KMS-11 (cell line): ENCODE measurements at regions not wholly inside any gene's neighbourhood (a gene's known extent, or its start where the extent isn't known, plus 50 kb on each side); places are given as distances from the start of the nearest gene placed in this dataset.

Experiments
- H2AFZ ChIP-seq: fragments of 200-600 bp; sonication (generic); 2 replicates; pipeline ENCODE4 v1.6.1; 2016; ENCODE audit warnings: antibody characterized with exemption, mixed run types, low read depth
- H3K27ac ChIP-seq: fragments of 200-600 bp; sonication (generic); 2 replicates; pipeline ENCODE4 v1.6.1; 2016; ENCODE audit warnings: mild to moderate bottlenecking, mixed run types
- H3K27me3 ChIP-seq: fragments of 200-600 bp; sonication (generic); 2 replicates; pipeline ENCODE4 v1.6.1; 2017; ENCODE audit warnings: mild to moderate bottlenecking, low read depth, mixed run types, moderate library complexity; ENCODE audit not compliant: insufficient read depth
- H3K36me3 ChIP-seq: fragments of 200-600 bp; sonication (generic); 2 replicates; pipeline ENCODE4 v1.6.1; 2017; ENCODE audit warnings: mild to moderate bottlenecking, mixed run types; ENCODE audit not compliant: insufficient read depth
- H3K4me1 ChIP-seq: fragments of 200-600 bp; sonication (generic); 2 replicates; pipeline ENCODE4 v1.6.1; 2016; ENCODE audit warnings: mild to moderate bottlenecking, low read depth, mixed run types; ENCODE audit not compliant: poor library complexity, severe bottlenecking
- H3K4me2 ChIP-seq: fragments of 200-600 bp; sonication (generic); 2 replicates; pipeline ENCODE4 v1.7.0; 2016; ENCODE audit warnings: mild to moderate bottlenecking, mixed run types
- H3K4me3 ChIP-seq: fragments of 200-600 bp; sonication (generic); IDR thresholded peaks from 2 replicates; pipeline ENCODE4 v1.6.1; 2017; ENCODE audit warnings: low read depth, low read length, mixed read lengths; ENCODE audit not compliant: insufficient read depth
- H3K79me2 ChIP-seq: fragments of 200-600 bp; sonication (generic); 2 replicates; pipeline ENCODE4 v1.6.1; 2016; ENCODE audit warnings: low read depth, mixed run types; ENCODE audit not compliant: insufficient read depth
- H3K9ac ChIP-seq: fragments of 200-600 bp; sonication (generic); 2 replicates; pipeline ENCODE4 v1.6.1; 2016; ENCODE audit warnings: mild to moderate bottlenecking, mixed run types
- H4K20me1 ChIP-seq: fragments of 200-600 bp; sonication (generic); 2 replicates; pipeline ENCODE4 v1.6.1; 2016; ENCODE audit warnings: mild to moderate bottlenecking, mixed run types; ENCODE audit not compliant: insufficient read depth
- CTCF ChIP-seq: fragments of 200-600 bp; sonication (generic); conservative IDR thresholded peaks from 2 replicates; pipeline ENCODE4 v1.6.1; 2017; ENCODE audit warnings: low read depth, mild to moderate bottlenecking, antibody characterized with exemption, low read length, moderate library complexity, mixed read lengths

DNA sequence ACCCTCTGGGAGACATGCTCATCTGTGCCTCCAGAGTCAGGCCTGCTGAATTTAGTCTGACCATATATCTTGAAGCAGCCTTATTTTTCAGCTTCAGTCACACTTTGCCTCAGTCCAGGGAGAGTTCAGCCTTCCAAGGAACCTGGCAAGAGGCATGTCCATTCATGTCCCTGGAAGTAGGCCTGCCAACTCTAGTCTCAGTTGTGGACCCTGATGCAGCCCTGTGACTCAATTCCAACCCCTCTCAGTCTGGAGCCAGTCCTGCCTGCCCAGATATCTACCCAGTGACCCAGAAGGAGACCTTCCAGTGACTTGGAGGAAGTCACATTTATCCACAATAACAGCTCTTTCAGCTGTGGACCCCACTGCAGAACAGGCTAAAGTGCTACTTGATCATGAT, 566.6 kb downstream of the TMEM135 start:
- Histone ChIP-seq H3K27ac (no peak overlapping the region), H3K9ac (no peak overlapping the region), H4K20me1 (no peaks in the 10 kb centered on the region), H3K4me3 (no peak overlapping the region), H3K79me2 (no peaks in the 10 kb centered on the region), H3K4me1 (no peaks in the 10 kb centered on the region), H3K4me2 (no peak overlapping the region), H2AFZ (no peak overlapping the region), H3K27me3 (no peaks in the 10 kb centered on the region), H3K36me3 (no peaks in the 10 kb centered on the region)
- no peak for TF ChIP-seq CTCF

GRCh38 chr11:87603887-87604286, 566.2 kb downstream of the TMEM135 start:
- no peak overlapping the region for H2AFZ ChIP-seq
- H4K20me1 ChIP-seq = no peaks in the 10 kb centered on the region
- no peaks in the 10 kb centered on the region for H3K79me2 ChIP-seq
- H3K4me3 ChIP-seq = no peak overlapping the region
- H3K27ac ChIP-seq = no peak overlapping the region
- no peaks in the 10 kb centered on the region for H3K36me3 ChIP-seq
- no peak overlapping the region for H3K4me2 ChIP-seq
- no peak for TF ChIP-seq CTCF
- H3K9ac ChIP-seq = no peak overlapping the region
- H3K27me3 ChIP-seq = no peaks in the 10 kb centered on the region
- H3K4me1 ChIP-seq = no peaks in the 10 kb centered on the region

- no peak for TF ChIP-seq CTCF
These were observed 565.0 kb downstream of the TMEM135 start for GRCh38 chr11:87602776-87603175.

DNA sequence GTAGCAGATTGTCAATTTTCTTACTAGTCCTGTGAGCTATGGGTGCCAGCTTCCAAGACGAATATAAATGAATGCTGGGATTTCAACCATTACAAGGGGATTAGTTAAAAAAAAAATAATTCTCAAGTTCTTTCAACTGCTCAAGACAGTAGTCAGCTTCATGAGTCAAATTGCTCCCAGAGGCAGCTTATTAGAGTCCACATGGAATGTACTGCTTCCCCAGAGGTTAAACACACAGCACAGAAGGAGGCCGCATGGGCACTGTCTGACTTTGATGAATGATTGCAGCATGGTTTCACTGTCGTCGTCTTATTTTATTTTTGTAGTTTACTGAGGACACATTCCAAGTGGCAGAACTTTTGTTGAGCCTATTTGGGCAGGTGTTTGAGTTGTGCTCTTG, 563.2 kb downstream of the TMEM135 start:
- no peak overlapping the region for H2AFZ ChIP-seq
- no peaks in the 10 kb centered on the region for H3K79me2 ChIP-seq
- H3K27me3 ChIP-seq = no peaks in the 10 kb centered on the region
- TF ChIP-seq CTCF = no peak
- H3K27ac ChIP-seq = no peak overlapping the region
- no peaks in the 10 kb centered on the region for H4K20me1 ChIP-seq
- no peak overlapping the region for H3K4me2 ChIP-seq
- no peak overlapping the region for H3K9ac ChIP-seq
- H3K4me3 ChIP-seq = no peak overlapping the region
- no peaks in the 10 kb centered on the region for H3K36me3 ChIP-seq
- no peaks in the 10 kb centered on the region for H3K4me1 ChIP-seq

More at GRCh38 chr11:87602776-87603175, 565.0 kb downstream of the TMEM135 start:
- no peaks in the 10 kb centered on the region for H4K20me1 ChIP-seq
- H3K27ac ChIP-seq = no peak overlapping the region
- H3K9ac ChIP-seq = no peak overlapping the region
- H2AFZ ChIP-seq = no peak overlapping the region
- no peaks in the 10 kb centered on the region for H3K79me2 ChIP-seq
- no peaks in the 10 kb centered on the region for H3K36me3 ChIP-seq
- no peak overlapping the region for H3K4me3 ChIP-seq
- H3K4me2 ChIP-seq = no peak overlapping the region
- no peaks in the 10 kb centered on the region for H3K4me1 ChIP-seq
- no peaks in the 10 kb centered on the region for H3K27me3 ChIP-seq
